B cell (primary cell): ENCODE measurements at regions not wholly inside any gene's neighbourhood (a gene's known extent, or its start where the extent isn't known, plus 50 kb on each side); places are given as distances from the start of the nearest gene placed in this dataset.

Experiments used
- EZH2 ChIP-seq: IDR thresholded peaks from 2 replicates; pipeline ENCODE4 v1.6.1; 2012; ENCODE audit warnings: borderline replicate concordance, low read depth, mild to moderate bottlenecking, moderate library complexity, low read length; ENCODE audit not compliant: insufficient read depth, poor library complexity, severe bottlenecking
- TF ChIP-seq, protein P1 (sequence below): fragments of 200-600 bp; IDR thresholded peaks from one replicate; pipeline ENCODE4 v1.8.0; 2022; ENCODE audit warnings: antibody characterized with exemption, mild to moderate bottlenecking

DNA sequence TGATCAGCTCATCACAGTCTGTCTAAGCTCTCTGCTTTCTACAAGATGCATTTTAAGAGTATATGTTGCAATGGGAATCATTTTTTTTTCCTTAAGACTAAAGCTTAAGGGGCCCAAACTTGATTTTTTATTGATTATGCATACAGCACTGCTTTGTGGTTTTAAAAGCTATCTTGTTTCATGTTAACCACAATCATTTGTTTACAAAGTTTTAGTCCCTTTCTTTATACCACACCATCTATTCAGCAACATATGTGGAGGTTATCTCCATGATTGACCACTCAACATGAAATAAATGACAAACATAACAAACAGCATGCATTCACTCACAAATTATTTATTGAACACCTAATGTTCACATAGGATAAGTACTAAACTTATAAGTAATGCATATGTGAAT is 119.1 kb downstream of the FHL5 start:
- TF ChIP-seq, protein P1, sequence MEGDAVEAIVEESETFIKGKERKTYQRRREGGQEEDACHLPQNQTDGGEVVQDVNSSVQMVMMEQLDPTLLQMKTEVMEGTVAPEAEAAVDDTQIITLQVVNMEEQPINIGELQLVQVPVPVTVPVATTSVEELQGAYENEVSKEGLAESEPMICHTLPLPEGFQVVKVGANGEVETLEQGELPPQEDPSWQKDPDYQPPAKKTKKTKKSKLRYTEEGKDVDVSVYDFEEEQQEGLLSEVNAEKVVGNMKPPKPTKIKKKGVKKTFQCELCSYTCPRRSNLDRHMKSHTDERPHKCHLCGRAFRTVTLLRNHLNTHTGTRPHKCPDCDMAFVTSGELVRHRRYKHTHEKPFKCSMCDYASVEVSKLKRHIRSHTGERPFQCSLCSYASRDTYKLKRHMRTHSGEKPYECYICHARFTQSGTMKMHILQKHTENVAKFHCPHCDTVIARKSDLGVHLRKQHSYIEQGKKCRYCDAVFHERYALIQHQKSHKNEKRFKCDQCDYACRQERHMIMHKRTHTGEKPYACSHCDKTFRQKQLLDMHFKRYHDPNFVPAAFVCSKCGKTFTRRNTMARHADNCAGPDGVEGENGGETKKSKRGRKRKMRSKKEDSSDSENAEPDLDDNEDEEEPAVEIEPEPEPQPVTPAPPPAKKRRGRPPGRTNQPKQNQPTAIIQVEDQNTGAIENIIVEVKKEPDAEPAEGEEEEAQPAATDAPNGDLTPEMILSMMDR = no peak
- no peak for TF ChIP-seq EZH2
